Effector memory CD4-positive, alpha-beta T cell (primary cell): ENCODE measurements at regions not wholly inside any gene's neighbourhood (a gene's known extent, or its start where the extent isn't known, plus 50 kb on each side); places are given as distances from the start of the nearest gene placed in this dataset.

Source experiments
- DNase-seq, 3 donors: peaks; one replicate each; pipeline ENCODE4 v3.0.0-alpha.2; 2020
- H3K27ac ChIP-seq: 2 replicates; pipeline ENCODE4 v1.7.0; 2013; ENCODE audit warnings: mild to moderate bottlenecking, low read length, moderate library complexity; ENCODE audit not compliant: insufficient read depth, poor library complexity, severe bottlenecking
- H3K27me3 ChIP-seq: replicated peaks from 2 replicates; pipeline ENCODE4 v1.7.0; 2013; ENCODE audit warnings: mild to moderate bottlenecking, low read length; ENCODE audit not compliant: insufficient read depth, control insufficient read depth, poor library complexity, severe bottlenecking
- H3K36me3 ChIP-seq: 2 replicates; pipeline ENCODE4 v1.7.0; 2013; ENCODE audit warnings: mild to moderate bottlenecking, low read length, moderate library complexity; ENCODE audit not compliant: control insufficient read depth, insufficient read depth
- H3K4me1 ChIP-seq: 2 replicates; pipeline ENCODE4 v1.7.0; 2013; ENCODE audit warnings: low read length, mild to moderate bottlenecking; ENCODE audit not compliant: control insufficient read depth, insufficient read depth, poor library complexity, severe bottlenecking
- H3K4me3 ChIP-seq: 2 replicates; pipeline ENCODE4 v1.7.0; 2013; ENCODE audit warnings: low read length, low read depth, mild to moderate bottlenecking; ENCODE audit not compliant: insufficient read depth, poor library complexity, severe bottlenecking
- H3K9me3 ChIP-seq: 2 replicates; pipeline ENCODE4 v1.7.0; 2013; ENCODE audit warnings: mild to moderate bottlenecking, low read length, moderate library complexity; ENCODE audit not compliant: control insufficient read depth

GRCh38 chr2:137812517-137812916 is 151.8 kb upstream of the HNMT start:
- no peak overlapping the region for H3K4me3 ChIP-seq
- H3K27me3 ChIP-seq: no peaks in the 10 kb centered on the region
- no peaks in the 10 kb centered on the region for H3K4me1 ChIP-seq
- DNase-seq: no peak
- no peaks in the 10 kb centered on the region for H3K9me3 ChIP-seq
- H3K27ac ChIP-seq: no peak overlapping the region
- H3K36me3 ChIP-seq: no peaks in the 10 kb centered on the region

- Histone ChIP-seq H3K4me1 (no peaks in the 10 kb centered on the region), H3K9me3 (no peaks in the 10 kb centered on the region), H3K27me3 (no peaks in the 10 kb centered on the region), H3K36me3 (no peaks in the 10 kb centered on the region), H3K27ac (no peak overlapping the region), H3K4me3 (no peak overlapping the region)
- DNase-seq: no peak
Measured at GRCh38 chr2:137813176-137813575, 151.1 kb upstream of the HNMT start.

GRCh38 chr2:137817058-137817457 is 147.2 kb upstream of the HNMT start:
- Histone ChIP-seq H3K27ac (no peak overlapping the region), H3K4me1 (no peaks in the 10 kb centered on the region), H3K36me3 (no peaks in the 10 kb centered on the region), H3K4me3 (no peak overlapping the region), H3K27me3 (no peaks in the 10 kb centered on the region), H3K9me3 (no peaks in the 10 kb centered on the region)
- DNase-seq: no peak

GRCh38 chr2:137823196-137823595 is 141.1 kb upstream of the HNMT start:
- no peaks in the 10 kb centered on the region for H3K36me3 ChIP-seq
- no peak for DNase-seq
- no peak overlapping the region for H3K4me3 ChIP-seq
- H3K27ac ChIP-seq: no peak overlapping the region
- H3K9me3 ChIP-seq: no peaks in the 10 kb centered on the region
- H3K4me1 ChIP-seq: no peaks in the 10 kb centered on the region
- H3K27me3 ChIP-seq: no peaks in the 10 kb centered on the region

- H3K27me3 ChIP-seq: no peaks in the 10 kb centered on the region
Measured at GRCh38 chr2:137824501-137824900, 139.8 kb upstream of the HNMT start.

GRCh38 chr2:137826373-137827372 is 137.6 kb upstream of the HNMT start:
- no peak for DNase-seq

More at GRCh38 chr2:137824501-137824900, 139.8 kb upstream of the HNMT start:
- no peak for DNase-seq
- Histone ChIP-seq H3K9me3 (no peaks in the 10 kb centered on the region), H3K36me3 (no peaks in the 10 kb centered on the region), H3K4me1 (no peaks in the 10 kb centered on the region), H3K4me3 (no peak overlapping the region), H3K27ac (no peak overlapping the region)

GRCh38 chr2:137828624-137829023 is 135.6 kb upstream of the HNMT start:
- Histone ChIP-seq H3K4me1 (no peaks in the 10 kb centered on the region), H3K27me3 (no peaks in the 10 kb centered on the region), H3K9me3 (no peaks in the 10 kb centered on the region), H3K4me3 (no peak overlapping the region), H3K27ac (no peak overlapping the region), H3K36me3 (no peaks in the 10 kb centered on the region)
- DNase-seq: no peak

More at GRCh38 chr2:137826373-137827372, 137.6 kb upstream of the HNMT start:
- no peak overlapping the region for H3K4me3 ChIP-seq
- H3K27ac ChIP-seq: no peak overlapping the region
- no peaks in the 10 kb centered on the region for H3K4me1 ChIP-seq
- no peaks in the 10 kb centered on the region for H3K36me3 ChIP-seq
- no peaks in the 10 kb centered on the region for H3K27me3 ChIP-seq
- no peaks in the 10 kb centered on the region for H3K9me3 ChIP-seq

GRCh38 chr2:137829251-137829650 is 135.0 kb upstream of the HNMT start:
- Histone ChIP-seq H3K9me3 (no peaks in the 10 kb centered on the region), H3K27me3 (no peaks in the 10 kb centered on the region), H3K4me1 (no peaks in the 10 kb centered on the region), H3K4me3 (no peak overlapping the region), H3K36me3 (no peaks in the 10 kb centered on the region), H3K27ac (no peak overlapping the region)
- DNase-seq: no peak

GRCh38 chr2:137834760-137835379 is 129.4 kb upstream of the HNMT start:
- Histone ChIP-seq H3K27ac (no peak overlapping the region), H3K4me3 (no peak overlapping the region), H3K4me1 (no peaks in the 10 kb centered on the region), H3K36me3 (no peaks in the 10 kb centered on the region), H3K9me3 (no peaks in the 10 kb centered on the region), H3K27me3 (no peaks in the 10 kb centered on the region)
- DNase-seq: no peak

- no peak overlapping the region for H3K27ac ChIP-seq
- H3K4me1 ChIP-seq: no peaks in the 10 kb centered on the region
- no peaks in the 10 kb centered on the region for H3K36me3 ChIP-seq
- no peak overlapping the region for H3K4me3 ChIP-seq
- H3K27me3 ChIP-seq: no peaks in the 10 kb centered on the region
- no peak for DNase-seq
- H3K9me3 ChIP-seq: no peaks in the 10 kb centered on the region
Measured at GRCh38 chr2:137836671-137837070, 127.6 kb upstream of the HNMT start.
